Astrocyte (in vitro differentiated cells and primary cell): ENCODE measurements at regions not wholly inside any gene's neighbourhood (a gene's known extent, or its start where the extent isn't known, plus 50 kb on each side); places are given as distances from the start of the nearest gene placed in this dataset.
A peak's percentile ranks its signal among the peaks of the same experiment; 100 is the strongest.

Source experiments
- DNase-seq: peaks from one replicate; pipeline ENCODE4 v3.0.0-alpha.2; 2010; ENCODE audit warnings: low read depth
- FAIRE-seq: peaks from 2 replicates; lab custom pipeline; 2011; peaks lifted over from hg19 to GRCh38; lab: Jason Lieb, UNC
- H2AFZ ChIP-seq: 2 replicates; pipeline ENCODE4 v1.6.0; 2012; ENCODE audit warnings: low read depth, low read length, inconsistent platforms
- H3K27ac ChIP-seq: 2 replicates; pipeline ENCODE4 v1.5.1; 2011; ENCODE audit warnings: low read depth, low read length, inconsistent platforms
- H3K27me3 ChIP-seq: 2 replicates; pipeline ENCODE4 v1.6.0; 2011; ENCODE audit warnings: low read length, inconsistent platforms; ENCODE audit not compliant: insufficient read depth
- H3K36me3 ChIP-seq: 2 replicates; pipeline ENCODE4 v1.5.1; 2011; ENCODE audit warnings: low read length, inconsistent platforms; ENCODE audit not compliant: insufficient read depth
- H3K4me1 ChIP-seq: 2 replicates; pipeline ENCODE4 v1.5.1; 2011; ENCODE audit warnings: low read length, inconsistent platforms; ENCODE audit not compliant: insufficient read depth
- H3K4me2 ChIP-seq: 2 replicates; pipeline ENCODE4 v1.6.0; 2012; ENCODE audit warnings: low read length, inconsistent platforms
- H3K4me3 ChIP-seq: 2 replicates; pipeline ENCODE4 v1.5.1; 2011; ENCODE audit warnings: low read depth, mild to moderate bottlenecking, low read length, inconsistent platforms; ENCODE audit not compliant: insufficient read depth
- H3K79me2 ChIP-seq: 2 replicates; pipeline ENCODE4 v1.6.0; 2012; ENCODE audit warnings: mild to moderate bottlenecking, low read length, inconsistent platforms; ENCODE audit not compliant: insufficient read depth
- H3K9ac ChIP-seq: 2 replicates; pipeline ENCODE4 v1.6.0; 2012; ENCODE audit warnings: mild to moderate bottlenecking, low read length, inconsistent platforms
- H3K9me3 ChIP-seq: 2 replicates; pipeline ENCODE4 v1.5.1; 2012; ENCODE audit warnings: low read depth, mild to moderate bottlenecking, low read length, inconsistent platforms; ENCODE audit not compliant: insufficient read depth
- H4K20me1 ChIP-seq: 2 replicates; pipeline ENCODE4 v1.6.0; 2012; ENCODE audit warnings: low read length, inconsistent platforms; ENCODE audit not compliant: insufficient read depth
- H3K27ac Mint-ChIP-seq: one replicate; pipeline ENCODE4 v1.8.0; 2021; ENCODE audit warnings: mild to moderate bottlenecking, mixed read lengths; ENCODE audit not compliant: unreplicated experiment
- H3K27me3 Mint-ChIP-seq: one replicate; pipeline ENCODE4 v1.8.0; 2021; ENCODE audit warnings: low read depth, mixed read lengths; ENCODE audit not compliant: unreplicated experiment
- H3K36me3 Mint-ChIP-seq: one replicate; pipeline ENCODE4 v1.8.0; 2021; ENCODE audit warnings: low read depth, mixed read lengths; ENCODE audit not compliant: unreplicated experiment
- H3K4me1 Mint-ChIP-seq: one replicate; pipeline ENCODE4 v1.8.0; 2021; ENCODE audit warnings: low read depth, mixed read lengths; ENCODE audit not compliant: unreplicated experiment
- H3K4me3 Mint-ChIP-seq: one replicate; pipeline ENCODE4 v1.8.0; 2021; ENCODE audit warnings: mild to moderate bottlenecking, moderate library complexity, mixed read lengths; ENCODE audit not compliant: unreplicated experiment
- H3K9me3 Mint-ChIP-seq: one replicate; pipeline ENCODE4 v1.8.0; 2021; ENCODE audit warnings: mild to moderate bottlenecking, mixed read lengths; ENCODE audit not compliant: unreplicated experiment
- CTCF ChIP-seq: IDR thresholded peaks from 2 replicates; pipeline ENCODE4 v1.5.1; 2011; ENCODE audit warnings: low read depth, mild to moderate bottlenecking, inconsistent platforms, low read length, moderate library complexity; ENCODE audit not compliant: insufficient read depth
- EZH2 ChIP-seq: IDR thresholded peaks from 2 replicates; pipeline ENCODE4 v1.6.1; 2012; ENCODE audit warnings: mild to moderate bottlenecking, low read length, inconsistent platforms; ENCODE audit not compliant: insufficient read depth

- H3K9me3 ChIP-seq, result no peaks in the 10 kb centered on the region
- H3K4me1 ChIP-seq, result no peaks in the 10 kb centered on the region
- no peak overlapping the region for H3K9ac ChIP-seq
- H3K4me3 Mint-ChIP-seq, result no peak overlapping the region
- no peaks in the 10 kb centered on the region for H3K36me3 Mint-ChIP-seq
- H3K36me3 ChIP-seq, result no peaks in the 10 kb centered on the region
- H3K4me3 ChIP-seq, result no peak overlapping the region
- no peaks in the 10 kb centered on the region for H3K27me3 ChIP-seq
- H3K27ac Mint-ChIP-seq, result no peak overlapping the region
- H3K4me1 Mint-ChIP-seq, result no peaks in the 10 kb centered on the region
- no peaks in the 10 kb centered on the region for H3K9me3 Mint-ChIP-seq
- DNase-seq, result no peak
- H3K79me2 ChIP-seq, result no peaks in the 10 kb centered on the region
- no peak overlapping the region for H3K4me2 ChIP-seq
- no peaks in the 10 kb centered on the region for H4K20me1 ChIP-seq
- H3K27ac ChIP-seq, result no peak overlapping the region
- no peak overlapping the region for H2AFZ ChIP-seq
- FAIRE-seq, result no peak
- TF ChIP-seq CTCF (no peak), EZH2 (no peak)
- no peaks in the 10 kb centered on the region for H3K27me3 Mint-ChIP-seq
Measured at GRCh38 chr14:81797315-81797714, 263.7 kb upstream of the SEL1L start.

- Histone ChIP-seq H4K20me1 (no peaks in the 10 kb centered on the region), H3K4me1 (no peaks in the 10 kb centered on the region), H3K9me3 (no peaks in the 10 kb centered on the region), H3K4me3 (no peak overlapping the region), H3K27ac (no peak overlapping the region), H3K79me2 (no peaks in the 10 kb centered on the region), H3K27me3 (no peaks in the 10 kb centered on the region), H2AFZ (no peak overlapping the region), H3K36me3 (no peaks in the 10 kb centered on the region), H3K9ac (no peak overlapping the region), H3K4me2 (peak overlapping the region; percentile 48)
- FAIRE-seq (no peak), DNase-seq (no peak)
- H3K4me3 Mint-ChIP-seq, result no peak overlapping the region
- H3K36me3 Mint-ChIP-seq, result no peaks in the 10 kb centered on the region
- no peaks in the 10 kb centered on the region for H3K27me3 Mint-ChIP-seq
- H3K4me1 Mint-ChIP-seq, result no peaks in the 10 kb centered on the region
- TF ChIP-seq EZH2 (no peak), CTCF (no peak)
- H3K27ac Mint-ChIP-seq, result no peak overlapping the region
- H3K9me3 Mint-ChIP-seq, result peaks cover 2% of the 10 kb centered on the region
Measured at GRCh38 chr14:81801921-81802320, 268.3 kb upstream of the SEL1L start.

GRCh38 chr14:81802341-81802740, 268.7 kb upstream of the SEL1L start:
- Histone ChIP-seq H4K20me1 (no peaks in the 10 kb centered on the region), H3K27me3 (no peaks in the 10 kb centered on the region), H3K79me2 (no peaks in the 10 kb centered on the region), H3K36me3 (no peaks in the 10 kb centered on the region), H3K4me2 (peak overlapping the region; percentile 48), H3K4me3 (no peak overlapping the region), H3K4me1 (no peaks in the 10 kb centered on the region), H3K9ac (no peak overlapping the region), H3K9me3 (no peaks in the 10 kb centered on the region), H3K27ac (no peak overlapping the region), H2AFZ (no peak overlapping the region)
- Mint-ChIP-seq H3K4me1 (no peaks in the 10 kb centered on the region), H3K9me3 (peaks cover 2% of the 10 kb centered on the region), H3K4me3 (no peak overlapping the region), H3K27me3 (no peaks in the 10 kb centered on the region), H3K27ac (no peak overlapping the region), H3K36me3 (no peaks in the 10 kb centered on the region)
- DNase-seq (no peak), FAIRE-seq (no peak)
- no peak for TF ChIP-seq EZH2
- TF ChIP-seq CTCF, result no peak
